ENCODE measurements at regions not wholly inside any gene's neighbourhood (a gene's known extent, or its start where the extent isn't known, plus 50 kb on each side); places are given as distances from the start of the nearest gene placed in this dataset.

DNA sequence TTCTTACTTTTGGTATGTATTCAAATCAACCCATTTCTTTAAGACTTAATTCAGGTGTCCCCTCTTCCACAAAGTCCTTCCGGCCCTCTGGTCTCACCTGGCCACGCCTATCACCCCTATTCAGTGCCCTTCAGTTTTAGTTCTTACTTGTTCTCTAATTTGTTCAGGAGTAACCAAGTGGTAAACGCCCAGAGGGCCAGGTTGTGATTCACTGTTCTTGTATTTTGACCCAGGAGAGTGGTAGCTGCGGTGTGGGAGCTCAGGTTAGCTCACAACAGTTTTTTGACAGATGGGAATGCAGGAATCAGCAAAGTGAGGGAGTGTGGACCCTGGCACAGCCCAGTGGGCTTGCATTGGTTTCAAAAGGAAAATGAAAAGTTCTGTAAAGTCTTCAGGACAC, 81.7 kb upstream of the RIPOR2 start:
- 60 to 74% methylated on average over 4 of the region's 4 CpGs for WGBS, 2 donors
- Histone ChIP-seq H3K9me3 (ENCODE audit: control insufficient read depth in 4 of 4, insufficient read depth in 3 of 4, low read length in 3 of 4) (no peaks in the 10 kb centered on the region), H3K27ac (ENCODE audit: low read depth in 1 of 2, low read length in 1 of 2) (peak overlapping the region in 1 of 2 donors; percentile 74), H3K4me1 (ENCODE audit: control insufficient read depth in 5 of 5, insufficient read depth in 5 of 5, low read length in 5 of 5) (peaks cover 0 to 25% (median 2%) of the 10 kb centered on the region in 5 donors), H3K27me3 (ENCODE audit: control insufficient read depth in 3 of 3, insufficient read depth in 3 of 3, low read length in 2 of 3) (no peaks in the 10 kb centered on the region), H3K4me3 (no peak overlapping the region), H3K36me3 (ENCODE audit: control insufficient read depth in 4 of 4, insufficient read depth in 4 of 4, low read length in 4 of 4) (no peaks in the 10 kb centered on the region), H3K9ac (ENCODE audit: insufficient read depth in 1 of 2, low read length in 2 of 2) (no peak overlapping the region)
- TF ChIP-seq, protein P1, sequence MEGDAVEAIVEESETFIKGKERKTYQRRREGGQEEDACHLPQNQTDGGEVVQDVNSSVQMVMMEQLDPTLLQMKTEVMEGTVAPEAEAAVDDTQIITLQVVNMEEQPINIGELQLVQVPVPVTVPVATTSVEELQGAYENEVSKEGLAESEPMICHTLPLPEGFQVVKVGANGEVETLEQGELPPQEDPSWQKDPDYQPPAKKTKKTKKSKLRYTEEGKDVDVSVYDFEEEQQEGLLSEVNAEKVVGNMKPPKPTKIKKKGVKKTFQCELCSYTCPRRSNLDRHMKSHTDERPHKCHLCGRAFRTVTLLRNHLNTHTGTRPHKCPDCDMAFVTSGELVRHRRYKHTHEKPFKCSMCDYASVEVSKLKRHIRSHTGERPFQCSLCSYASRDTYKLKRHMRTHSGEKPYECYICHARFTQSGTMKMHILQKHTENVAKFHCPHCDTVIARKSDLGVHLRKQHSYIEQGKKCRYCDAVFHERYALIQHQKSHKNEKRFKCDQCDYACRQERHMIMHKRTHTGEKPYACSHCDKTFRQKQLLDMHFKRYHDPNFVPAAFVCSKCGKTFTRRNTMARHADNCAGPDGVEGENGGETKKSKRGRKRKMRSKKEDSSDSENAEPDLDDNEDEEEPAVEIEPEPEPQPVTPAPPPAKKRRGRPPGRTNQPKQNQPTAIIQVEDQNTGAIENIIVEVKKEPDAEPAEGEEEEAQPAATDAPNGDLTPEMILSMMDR (IDR thresholded peaks at IDR 0.05; ENCODE audit: control extremely low read depth, extremely low read depth), result no peak
- ATAC-seq (ENCODE audit: insufficient read depth, low FRiP score) (peak; percentile 54), DNase-seq (no peak)

DNA sequence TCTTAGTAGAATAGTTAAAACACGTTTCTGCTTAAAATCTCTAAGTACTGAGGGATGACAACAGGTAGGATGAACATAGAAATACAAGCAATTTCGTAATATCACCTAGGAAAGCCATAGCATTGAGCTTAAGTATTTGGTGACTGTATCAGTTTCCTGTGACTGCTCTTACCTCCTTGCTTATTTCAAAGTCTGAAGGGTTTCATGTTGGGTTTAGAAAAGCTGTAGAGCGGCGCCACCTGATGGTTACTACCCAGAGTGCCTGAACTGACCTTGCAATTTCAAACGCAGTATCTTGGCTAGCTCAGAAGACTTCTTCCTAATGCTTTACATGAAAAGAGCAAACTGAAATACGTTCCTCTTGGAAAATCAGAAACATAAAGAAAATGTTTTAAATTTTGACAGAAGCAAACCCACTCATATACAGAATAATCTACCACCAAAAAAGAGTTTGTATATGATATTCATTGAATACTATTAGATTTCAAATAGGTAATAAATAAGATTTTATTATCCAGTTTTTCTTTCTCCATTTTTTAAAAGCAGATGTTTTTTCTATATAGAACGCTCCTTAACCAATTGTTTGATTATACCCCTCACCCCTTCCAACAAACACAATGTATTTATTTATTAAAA, 82.3 kb upstream of the RIPOR2 start:
- Histone ChIP-seq H3K4me1 (ENCODE audit: control insufficient read depth in 5 of 5, insufficient read depth in 5 of 5, low read length in 5 of 5) (peaks cover 0 to 20% (median 2%) of the 10 kb centered on the region in 5 donors), H3K4me3 (no peak overlapping the region), H3K9ac (ENCODE audit: insufficient read depth in 1 of 2, low read length in 2 of 2) (no peak overlapping the region), H3K27ac (ENCODE audit: low read depth in 1 of 2, low read length in 1 of 2) (no peak overlapping the region), H3K9me3 (ENCODE audit: control insufficient read depth in 4 of 4, insufficient read depth in 3 of 4, low read length in 3 of 4) (no peaks in the 10 kb centered on the region), H3K27me3 (ENCODE audit: control insufficient read depth in 3 of 3, insufficient read depth in 3 of 3, low read length in 2 of 3) (no peaks in the 10 kb centered on the region), H3K36me3 (ENCODE audit: control insufficient read depth in 4 of 4, insufficient read depth in 4 of 4, low read length in 4 of 4) (no peaks in the 10 kb centered on the region)
- TF ChIP-seq, protein P1 (IDR thresholded peaks at IDR 0.05; ENCODE audit: control extremely low read depth, extremely low read depth), result peak; percentile 74
- peak; percentile 86 for ATAC-seq (ENCODE audit: insufficient read depth, low FRiP score)
- WGBS, 2 donors, result 50 to 60% methylated on average over 7 of the region's 7 CpGs
- peak; percentile 38 to 51 (median 48) for DNase-seq

DNA sequence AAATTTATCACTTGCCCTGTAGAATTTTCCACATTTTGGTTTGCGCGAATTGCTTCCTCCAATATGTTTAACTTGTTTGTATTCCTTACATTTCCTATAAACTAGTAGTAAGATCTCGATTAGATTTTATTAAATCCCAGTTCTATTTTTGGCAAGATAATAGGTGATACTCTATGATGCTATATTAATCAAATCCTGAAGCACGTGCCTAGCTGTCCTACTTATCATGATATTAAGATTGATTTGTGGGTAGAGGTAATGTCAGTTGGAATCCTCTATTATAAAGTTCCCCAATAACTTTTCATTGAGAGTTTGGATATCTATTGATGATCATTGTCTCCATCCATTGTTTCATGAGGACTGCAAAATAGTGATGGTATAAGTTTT, 82.8 kb upstream of the RIPOR2 start:
- Histone ChIP-seq H3K9ac (ENCODE audit: insufficient read depth in 1 of 2, low read length in 2 of 2) (no peak overlapping the region), H3K27ac (ENCODE audit: low read depth in 1 of 2, low read length in 1 of 2) (no peak overlapping the region), H3K27me3 (ENCODE audit: control insufficient read depth in 3 of 3, insufficient read depth in 3 of 3, low read length in 2 of 3) (no peaks in the 10 kb centered on the region), H3K4me3 (no peak overlapping the region), H3K36me3 (ENCODE audit: control insufficient read depth in 4 of 4, insufficient read depth in 4 of 4, low read length in 4 of 4) (no peaks in the 10 kb centered on the region), H3K4me1 (ENCODE audit: control insufficient read depth in 5 of 5, insufficient read depth in 5 of 5, low read length in 5 of 5) (peaks cover 0 to 16% (median 2%) of the 10 kb centered on the region in 5 donors), H3K9me3 (ENCODE audit: control insufficient read depth in 4 of 4, insufficient read depth in 3 of 4, low read length in 3 of 4) (no peaks in the 10 kb centered on the region)
- DNase-seq (no peak), ATAC-seq (ENCODE audit: insufficient read depth, low FRiP score) (no peak)
- TF ChIP-seq, protein P1 (IDR thresholded peaks at IDR 0.05; ENCODE audit: control extremely low read depth, extremely low read depth), result no peak
- 79 to 89% methylated on average over 4 of the region's 4 CpGs for WGBS, 2 donors

DNA sequence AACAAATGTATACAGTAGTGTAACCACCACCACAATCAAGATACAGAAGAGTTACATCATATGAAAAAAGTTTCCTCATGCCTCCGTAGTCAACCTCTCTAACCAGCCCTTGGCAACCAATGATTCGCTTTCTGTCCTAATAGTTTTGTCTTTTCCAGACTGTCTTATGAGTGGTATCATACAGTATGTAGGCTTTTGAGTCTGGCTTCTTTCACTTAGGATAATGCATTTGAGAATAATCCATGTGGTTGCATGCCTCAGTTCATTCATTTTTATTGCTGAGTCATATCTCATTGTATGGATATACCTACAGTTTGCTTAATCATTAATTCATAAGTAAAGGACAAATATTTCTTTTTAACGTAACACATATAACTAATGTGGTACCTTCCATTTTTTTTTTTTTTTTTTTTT, 86.4 kb upstream of the RIPOR2 start:
- no peaks in the 10 kb centered on the region for H3K9me3 ChIP-seq (ENCODE audit: control insufficient read depth in 4 of 4, insufficient read depth in 3 of 4, low read length in 3 of 4)
- DNase-seq, result no peak
- no peak overlapping the region for H3K27ac ChIP-seq (ENCODE audit: low read depth in 1 of 2, low read length in 1 of 2)
- 66 to 74% methylated on average over 3 of the region's 3 CpGs for WGBS, 2 donors
- no peak overlapping the region for H3K4me3 ChIP-seq
- no peak for ATAC-seq (ENCODE audit: insufficient read depth, low FRiP score)
- H3K27me3 ChIP-seq (ENCODE audit: control insufficient read depth in 3 of 3, insufficient read depth in 3 of 3, low read length in 2 of 3), result no peaks in the 10 kb centered on the region
- TF ChIP-seq, protein P1 (IDR thresholded peaks at IDR 0.05; ENCODE audit: control extremely low read depth, extremely low read depth), result no peak
- H3K4me1 ChIP-seq (ENCODE audit: control insufficient read depth in 5 of 5, insufficient read depth in 5 of 5, low read length in 5 of 5), result peaks cover 0 to 9% (median 0%) of the 10 kb centered on the region in 5 donors
- H3K9ac ChIP-seq (ENCODE audit: insufficient read depth in 1 of 2, low read length in 2 of 2), result no peak overlapping the region
- H3K36me3 ChIP-seq (ENCODE audit: control insufficient read depth in 4 of 4, insufficient read depth in 4 of 4, low read length in 4 of 4), result no peaks in the 10 kb centered on the region

All from lung (tissue), 11 donors.